ENCODE measurements at regions not wholly inside any gene's neighbourhood (a gene's known extent, or its start where the extent isn't known, plus 50 kb on each side); places are given as distances from the start of the nearest gene placed in this dataset.

- FAIRE-seq (no peak), ATAC-seq (no peak)
Measured at GRCh38 chr7:27299861-27300260, 57.3 kb downstream of the EVX1 start.

More at GRCh38 chr7:27299861-27300260, 57.3 kb downstream of the EVX1 start:
- in situ Hi-C loops (cut with HindIII; ENCODE audit: extremely low pct_ligation_motif_present, low pct_unique_long_range_greater_than_20kb) = no loop called here
- Histone ChIP-seq H3K27me3 (ENCODE audit: control insufficient read depth in 1 of 2, insufficient read depth in 2 of 2, low read length in 2 of 2) (0 out of 5 replicates have a peak, but pooled peaks cover 0 to 3% of the 10 kb centered on the region in 2 experiments), H4K20me1 (ENCODE audit: insufficient read depth, low read length) (no peaks in the 10 kb centered on the region), H3K4me3 (replicated peaks in 1 of 3; ENCODE audit: insufficient read depth in 1 of 3, low read depth in 2 of 3, low read length in 3 of 3) (no peak overlapping the region), H3K4me1 (ENCODE audit: insufficient read depth, low read length) (no peaks in the 10 kb centered on the region), H3K79me2 (ENCODE audit: insufficient read depth, low read length) (no peaks in the 10 kb centered on the region), H2AFZ (ENCODE audit: low read length) (no peak overlapping the region), H3K4me2 (ENCODE audit: low read depth, low read length) (no peak overlapping the region), H3K9ac (ENCODE audit: insufficient read depth, low read depth, low read length) (no peak overlapping the region), H3K9me3 (ENCODE audit: low read length) (no peaks in the 10 kb centered on the region), H3K36me3 (replicated peaks in 1 of 2; ENCODE audit: control insufficient read depth in 1 of 2, insufficient read depth in 2 of 2, low read length in 2 of 2) (no peaks in the 10 kb centered on the region), H3K27ac (ENCODE audit: extremely low read length, insufficient read depth, low read length) (no peak overlapping the region)
- TF ChIP-seq CENPT (CRISPR knock-in tag; IDR thresholded peaks at IDR 0.05; ENCODE audit: low read depth) (no peak), JUN (CRISPR knock-in tag; IDR thresholded peaks at IDR 0.05) (no peak), KLF11 (CRISPR knock-in tag; IDR thresholded peaks at IDR 0.05) (no peak), NFIC (IDR thresholded peaks at IDR 0.05; ENCODE audit: low read length) (no peak), ELF3 (CRISPR knock-in tag; IDR thresholded peaks at IDR 0.05) (no peak)
- TF ChIP-seq, protein P1, sequence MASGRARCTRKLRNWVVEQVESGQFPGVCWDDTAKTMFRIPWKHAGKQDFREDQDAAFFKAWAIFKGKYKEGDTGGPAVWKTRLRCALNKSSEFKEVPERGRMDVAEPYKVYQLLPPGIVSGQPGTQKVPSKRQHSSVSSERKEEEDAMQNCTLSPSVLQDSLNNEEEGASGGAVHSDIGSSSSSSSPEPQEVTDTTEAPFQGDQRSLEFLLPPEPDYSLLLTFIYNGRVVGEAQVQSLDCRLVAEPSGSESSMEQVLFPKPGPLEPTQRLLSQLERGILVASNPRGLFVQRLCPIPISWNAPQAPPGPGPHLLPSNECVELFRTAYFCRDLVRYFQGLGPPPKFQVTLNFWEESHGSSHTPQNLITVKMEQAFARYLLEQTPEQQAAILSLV (CRISPR knock-in tag; IDR thresholded peaks at IDR 0.05; ENCODE audit: borderline replicate concordance) = no peak
- TF ChIP-seq, protein P2, sequence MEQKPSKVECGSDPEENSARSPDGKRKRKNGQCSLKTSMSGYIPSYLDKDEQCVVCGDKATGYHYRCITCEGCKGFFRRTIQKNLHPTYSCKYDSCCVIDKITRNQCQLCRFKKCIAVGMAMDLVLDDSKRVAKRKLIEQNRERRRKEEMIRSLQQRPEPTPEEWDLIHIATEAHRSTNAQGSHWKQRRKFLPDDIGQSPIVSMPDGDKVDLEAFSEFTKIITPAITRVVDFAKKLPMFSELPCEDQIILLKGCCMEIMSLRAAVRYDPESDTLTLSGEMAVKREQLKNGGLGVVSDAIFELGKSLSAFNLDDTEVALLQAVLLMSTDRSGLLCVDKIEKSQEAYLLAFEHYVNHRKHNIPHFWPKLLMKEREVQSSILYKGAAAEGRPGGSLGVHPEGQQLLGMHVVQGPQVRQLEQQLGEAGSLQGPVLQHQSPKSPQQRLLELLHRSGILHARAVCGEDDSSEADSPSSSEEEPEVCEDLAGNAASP (CRISPR knock-in tag; IDR thresholded peaks at IDR 0.05; ENCODE audit: borderline replicate concordance) = no peak
- TF ChIP-seq, protein P3, sequence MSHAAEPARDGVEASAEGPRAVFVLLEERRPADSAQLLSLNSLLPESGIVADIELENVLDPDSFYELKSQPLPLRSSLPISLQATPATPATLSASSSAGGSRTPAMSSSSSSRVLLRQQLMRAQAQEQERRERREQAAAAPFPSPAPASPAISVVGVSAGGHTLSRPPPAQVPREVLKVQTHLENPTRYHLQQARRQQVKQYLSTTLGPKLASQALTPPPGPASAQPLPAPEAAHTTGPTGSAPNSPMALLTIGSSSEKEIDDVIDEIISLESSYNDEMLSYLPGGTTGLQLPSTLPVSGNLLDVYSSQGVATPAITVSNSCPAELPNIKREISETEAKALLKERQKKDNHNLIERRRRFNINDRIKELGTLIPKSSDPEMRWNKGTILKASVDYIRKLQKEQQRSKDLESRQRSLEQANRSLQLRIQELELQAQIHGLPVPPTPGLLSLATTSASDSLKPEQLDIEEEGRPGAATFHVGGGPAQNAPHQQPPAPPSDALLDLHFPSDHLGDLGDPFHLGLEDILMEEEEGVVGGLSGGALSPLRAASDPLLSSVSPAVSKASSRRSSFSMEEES (CRISPR knock-in tag; IDR thresholded peaks at IDR 0.05) = no peak
- 88% methylated on average over 3 of the region's 3 CpGs for WGBS (ENCODE audit: low lambda C conversion rate)
- DNase-seq (ENCODE audit: low spot score) = no peak
- ChIA-PET CTCF (ENCODE audit: low intra/inter-chr PET ratio, low total read pairs) (no interaction called here), POLR2A (no interaction called here)
- intact Hi-C loops (cut with micrococcal nuclease; ENCODE audit: unreplicated experiment) = no loop called here
- BruUV-seq (replicated peaks) = no TSS peak
